Neural crest cell (in vitro differentiated cells): ENCODE measurements at regions not wholly inside any gene's neighbourhood (a gene's known extent, or its start where the extent isn't known, plus 50 kb on each side); places are given as distances from the start of the nearest gene placed in this dataset.
A peak's percentile ranks its signal among the peaks of the same experiment; 100 is the strongest.

ENCODE experiments used
- DNase-seq: peaks from one replicate; pipeline ENCODE4 v3.0.0; 2021; ENCODE audit warnings: low read depth, mixed read lengths, low spot score
- H3K27ac Mint-ChIP-seq: one replicate; pipeline ENCODE4 v1.8.0; 2021; ENCODE audit warnings: mild to moderate bottlenecking, mixed read lengths; ENCODE audit not compliant: unreplicated experiment
- H3K27me3 Mint-ChIP-seq: 2 replicates; pipeline ENCODE4 v1.8.0; 2021; ENCODE audit warnings: low read depth, mild to moderate bottlenecking, mixed read lengths
- H3K36me3 Mint-ChIP-seq: 2 replicates; pipeline ENCODE4 v1.8.0; 2021; ENCODE audit warnings: low read depth, mild to moderate bottlenecking, mixed read lengths
- H3K4me1 Mint-ChIP-seq: 2 replicates; pipeline ENCODE4 v1.8.0; 2021; ENCODE audit warnings: mixed read lengths
- H3K4me3 Mint-ChIP-seq: one replicate; pipeline ENCODE4 v1.8.0; 2021; ENCODE audit warnings: mild to moderate bottlenecking, mixed read lengths
- H3K9me3 Mint-ChIP-seq: 2 replicates; pipeline ENCODE4 v1.8.0; 2021; ENCODE audit warnings: mixed read lengths
- TF ChIP-seq, protein P1 (sequence below): fragments of 200-600 bp; sonication (generic); conservative IDR thresholded peaks from 2 replicates; pipeline ENCODE4 v1.5.0; 2021; ENCODE audit warnings: antibody characterized with exemption, mild to moderate bottlenecking

DNA sequence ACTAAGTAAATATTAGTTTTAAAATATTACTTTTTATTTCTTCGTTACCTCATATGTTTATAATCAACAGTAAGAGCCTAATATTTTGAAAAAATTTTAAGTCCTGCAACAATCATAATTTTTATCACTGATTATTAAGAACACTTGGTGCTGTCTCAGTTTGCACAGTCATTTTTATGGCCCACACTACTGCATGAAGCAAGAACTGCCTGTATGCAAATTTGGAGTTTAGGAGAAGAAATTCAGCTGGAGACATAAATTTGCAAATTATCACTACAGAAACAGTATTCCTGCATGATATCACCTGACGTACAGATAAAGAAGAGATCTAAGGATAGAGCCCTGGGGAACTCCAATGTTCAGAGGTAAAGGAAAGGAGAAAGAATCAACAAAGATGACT lies 144.1 kb upstream of the RBBP8 start:
- peak overlapping the region; percentile 3 for H3K27ac Mint-ChIP-seq

GRCh38 chr18:22789600-22789999 lies 143.5 kb upstream of the RBBP8 start:
- TF ChIP-seq, protein P1, sequence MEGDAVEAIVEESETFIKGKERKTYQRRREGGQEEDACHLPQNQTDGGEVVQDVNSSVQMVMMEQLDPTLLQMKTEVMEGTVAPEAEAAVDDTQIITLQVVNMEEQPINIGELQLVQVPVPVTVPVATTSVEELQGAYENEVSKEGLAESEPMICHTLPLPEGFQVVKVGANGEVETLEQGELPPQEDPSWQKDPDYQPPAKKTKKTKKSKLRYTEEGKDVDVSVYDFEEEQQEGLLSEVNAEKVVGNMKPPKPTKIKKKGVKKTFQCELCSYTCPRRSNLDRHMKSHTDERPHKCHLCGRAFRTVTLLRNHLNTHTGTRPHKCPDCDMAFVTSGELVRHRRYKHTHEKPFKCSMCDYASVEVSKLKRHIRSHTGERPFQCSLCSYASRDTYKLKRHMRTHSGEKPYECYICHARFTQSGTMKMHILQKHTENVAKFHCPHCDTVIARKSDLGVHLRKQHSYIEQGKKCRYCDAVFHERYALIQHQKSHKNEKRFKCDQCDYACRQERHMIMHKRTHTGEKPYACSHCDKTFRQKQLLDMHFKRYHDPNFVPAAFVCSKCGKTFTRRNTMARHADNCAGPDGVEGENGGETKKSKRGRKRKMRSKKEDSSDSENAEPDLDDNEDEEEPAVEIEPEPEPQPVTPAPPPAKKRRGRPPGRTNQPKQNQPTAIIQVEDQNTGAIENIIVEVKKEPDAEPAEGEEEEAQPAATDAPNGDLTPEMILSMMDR: no peak
- peaks cover 8% of the 10 kb centered on the region for H3K4me1 Mint-ChIP-seq
- H3K4me3 Mint-ChIP-seq: no peak overlapping the region
- H3K27me3 Mint-ChIP-seq: no peaks in the 10 kb centered on the region
- peak overlapping the region; percentile 3 for H3K27ac Mint-ChIP-seq
- DNase-seq: no peak
- H3K36me3 Mint-ChIP-seq: no peaks in the 10 kb centered on the region
- no peaks in the 10 kb centered on the region for H3K9me3 Mint-ChIP-seq

More for the DNA sequence above, 144.1 kb upstream of the RBBP8 start:
- DNase-seq: no peak
- H3K4me3 Mint-ChIP-seq: no peak overlapping the region
- no peaks in the 10 kb centered on the region for H3K9me3 Mint-ChIP-seq
- TF ChIP-seq, protein P1: no peak
- peaks cover 8% of the 10 kb centered on the region for H3K4me1 Mint-ChIP-seq
- no peaks in the 10 kb centered on the region for H3K36me3 Mint-ChIP-seq
- no peaks in the 10 kb centered on the region for H3K27me3 Mint-ChIP-seq

DNA sequence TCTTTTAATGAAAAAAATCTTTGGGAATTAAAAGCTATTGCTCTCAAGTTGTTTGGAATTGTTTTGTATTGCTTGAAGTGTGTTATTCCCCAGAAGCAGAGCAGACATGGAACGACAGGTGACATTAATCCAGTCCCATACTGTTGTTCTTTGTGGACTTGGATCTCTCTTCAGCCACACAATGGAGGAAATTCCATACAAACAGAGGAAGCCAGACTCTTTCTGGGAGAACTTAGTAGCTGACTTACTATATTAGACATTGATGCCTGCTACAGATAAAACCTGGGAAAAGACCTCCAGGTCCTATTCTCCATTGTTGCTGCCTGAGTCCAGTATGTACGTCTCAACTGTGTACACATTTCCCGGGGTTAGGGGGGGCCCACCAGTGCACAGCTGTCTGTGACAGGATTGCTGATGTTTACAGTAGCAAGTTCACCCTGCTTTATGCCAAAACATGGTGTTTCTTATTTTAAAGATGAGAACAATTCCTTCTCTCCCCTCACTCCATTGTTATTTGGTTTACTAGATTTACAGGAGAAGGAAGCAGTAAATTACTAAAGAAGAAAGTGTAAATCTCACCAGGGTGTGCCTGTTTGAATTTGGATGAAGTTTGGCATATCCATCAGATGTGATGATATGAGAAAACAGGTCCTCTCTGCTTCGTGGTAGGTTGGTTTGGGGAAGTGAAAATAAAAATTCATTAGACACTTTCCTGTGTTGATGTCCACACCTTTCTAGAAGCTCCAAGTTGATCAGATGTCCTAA lies 142.4 kb upstream of the RBBP8 start:
- no peak for DNase-seq
- Mint-ChIP-seq H3K9me3 (no peaks in the 10 kb centered on the region), H3K4me3 (no peak overlapping the region), H3K27ac (no peak overlapping the region), H3K27me3 (no peaks in the 10 kb centered on the region), H3K36me3 (no peaks in the 10 kb centered on the region), H3K4me1 (peaks cover 8% of the 10 kb centered on the region)
- TF ChIP-seq, protein P1: no peak

- peaks cover 8% of the 10 kb centered on the region for H3K4me1 Mint-ChIP-seq
- H3K4me3 Mint-ChIP-seq: no peak overlapping the region
- no peaks in the 10 kb centered on the region for H3K27me3 Mint-ChIP-seq
- H3K36me3 Mint-ChIP-seq: no peaks in the 10 kb centered on the region
- TF ChIP-seq, protein P1: no peak
- no peak for DNase-seq
- no peak overlapping the region for H3K27ac Mint-ChIP-seq
- no peaks in the 10 kb centered on the region for H3K9me3 Mint-ChIP-seq
These were observed 141.9 kb upstream of the RBBP8 start for GRCh38 chr18:22791310-22791610.

- H3K4me1 Mint-ChIP-seq: peaks cover 9% of the 10 kb centered on the region
- no peaks in the 10 kb centered on the region for H3K36me3 Mint-ChIP-seq
- no peak for DNase-seq
- no peak overlapping the region for H3K4me3 Mint-ChIP-seq
- H3K27me3 Mint-ChIP-seq: no peaks in the 10 kb centered on the region
- TF ChIP-seq, protein P1: no peak
- no peak overlapping the region for H3K27ac Mint-ChIP-seq
- H3K9me3 Mint-ChIP-seq: no peaks in the 10 kb centered on the region
These were observed 137.0 kb upstream of the RBBP8 start for GRCh38 chr18:22796113-22796512.
